K562 (cell line): ENCODE measurements at regions not wholly inside any gene's neighbourhood (a gene's known extent, or its start where the extent isn't known, plus 50 kb on each side); places are given as distances from the start of the nearest gene placed in this dataset.
"Not testable (repeated sequence)": the region's sequence is repeated elsewhere in the genome, so short reads cannot be mapped to it uniquely, and the experiment has no call there.

Experiments used
- EZH2 ChIP-seq: IDR thresholded peaks from 2 replicates; pipeline ENCODE4 v1.6.1; 2012; ENCODE audit warnings: low read depth, mild to moderate bottlenecking, inconsistent platforms, low read length, borderline replicate concordance
- GABPA ChIP-seq: fragments of 200-800 bp; sonication (Bioruptor generic); conservative IDR thresholded peaks from 2 replicates; pipeline ENCODE4 v1.6.1; 2016; ENCODE audit warnings: low read depth, missing genetic modification characterization, missing compliant biosample characterization
- HNRNPLL ChIP-seq: fragments of 200-400 bp; formaldehyde crosslinking; IDR thresholded peaks from 2 replicates; pipeline ENCODE4 v1.6.1; 2017; ENCODE audit warnings: low read length, low read depth, mild to moderate bottlenecking; ENCODE audit not compliant: poor library complexity, severe bottlenecking
- KLF10 ChIP-seq: fragments of 250-450 bp; sonication (Bioruptor Pico); IDR thresholded peaks from 2 replicates; pipeline ENCODE4 v1.6.1; 2021; ENCODE audit warnings: matching md5 sums
- PCBP1 ChIP-seq: fragments of 200-400 bp; formaldehyde crosslinking; IDR thresholded peaks from 2 replicates; pipeline ENCODE4 v1.6.1; 2018; ENCODE audit warnings: mild to moderate bottlenecking, low read depth, low read length; ENCODE audit not compliant: poor library complexity, severe bottlenecking
- POLR2AphosphoS2 ChIP-seq: IDR thresholded peaks from 2 replicates; pipeline ENCODE4 v1.6.1; 2012; ENCODE audit warnings: low read length, improper control_type of control experiment
- SIN3B ChIP-seq: fragments of 450-650 bp; IDR thresholded peaks from 2 replicates; pipeline ENCODE4 v1.6.1; 2017; ENCODE audit warnings: low read depth, mild to moderate bottlenecking, moderate library complexity
- ZNF174 ChIP-seq: fragments of 250-450 bp; sonication (Bioruptor Pico); IDR thresholded peaks from 2 replicates; pipeline ENCODE4 v1.4.0; 2020; ENCODE audit warnings: mild to moderate bottlenecking
- ZNF217 ChIP-seq: sonication (generic); formaldehyde crosslinking; IDR thresholded peaks from 2 replicates; pipeline ENCODE4 v1.8.0; 2022; ENCODE audit warnings: mild to moderate bottlenecking, missing genetic modification reagents
- TF ChIP-seq, protein P1 (sequence below): sonication (generic); formaldehyde crosslinking; IDR thresholded peaks from 2 replicates; pipeline ENCODE4 v1.8.0; 2023; ENCODE audit warnings: mild to moderate bottlenecking, missing genetic modification reagents
- TF ChIP-seq, protein P2 (sequence below): fragments of 450-650 bp; formaldehyde crosslinking; IDR thresholded peaks from 2 replicates; pipeline ENCODE4 v1.4.0; 2022; ENCODE audit warnings: missing genetic modification characterization
- TF ChIP-seq, protein P3 (sequence below), 3 experiments: IDR thresholded peaks in 2 of 3; conservative IDR thresholded peaks in 1 of 3; 2 replicates each; pipeline ENCODE4 v1.5.1; 2011 to 2012; ENCODE audit warnings: low read length in 3 of 3, mild to moderate bottlenecking in 3 of 3, control low read depth in 2 of 3, improper control_type of control experiment in 1 of 3, inconsistent platforms in 1 of 3, low read depth in 1 of 3, mixed read lengths in 1 of 3, moderate library complexity in 1 of 3; ENCODE audit not compliant: insufficient read depth in 2 of 3
- TF ChIP-seq, protein P4 (sequence below): fragments of 250-450 bp; sonication (Bioruptor Pico); IDR thresholded peaks from 2 replicates; pipeline ENCODE4 v1.4.0; 2020; ENCODE audit warnings: mild to moderate bottlenecking

DNA sequence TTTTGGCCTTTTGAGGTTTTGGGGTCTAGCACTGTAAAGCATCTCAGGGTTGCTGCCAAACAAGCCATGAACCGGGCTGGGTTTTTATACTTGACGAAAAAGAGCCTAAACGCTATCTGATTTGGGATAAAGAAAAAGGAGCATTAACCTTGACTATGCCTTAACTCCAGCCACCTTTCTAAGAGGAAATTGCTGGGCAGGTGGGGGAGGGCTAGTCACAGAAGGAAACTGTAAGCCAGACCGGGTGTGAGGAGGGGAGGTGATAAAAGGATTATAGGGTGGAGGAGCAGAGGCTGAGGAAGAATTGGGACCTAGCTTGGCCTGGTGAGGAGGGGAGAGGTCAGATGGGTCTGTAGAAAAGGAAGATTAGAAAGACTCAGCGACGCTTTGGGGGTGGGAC, 335.2 kb upstream of the HTR1E start:
- TF ChIP-seq HNRNPLL; ZNF174; GABPA (tag); EZH2; POLR2AphosphoS2; PCBP1; SIN3B; ZNF217; KLF10 (CRISPR knock-in tag): not testable (repeated sequence)
- TF ChIP-seq, protein P1, sequence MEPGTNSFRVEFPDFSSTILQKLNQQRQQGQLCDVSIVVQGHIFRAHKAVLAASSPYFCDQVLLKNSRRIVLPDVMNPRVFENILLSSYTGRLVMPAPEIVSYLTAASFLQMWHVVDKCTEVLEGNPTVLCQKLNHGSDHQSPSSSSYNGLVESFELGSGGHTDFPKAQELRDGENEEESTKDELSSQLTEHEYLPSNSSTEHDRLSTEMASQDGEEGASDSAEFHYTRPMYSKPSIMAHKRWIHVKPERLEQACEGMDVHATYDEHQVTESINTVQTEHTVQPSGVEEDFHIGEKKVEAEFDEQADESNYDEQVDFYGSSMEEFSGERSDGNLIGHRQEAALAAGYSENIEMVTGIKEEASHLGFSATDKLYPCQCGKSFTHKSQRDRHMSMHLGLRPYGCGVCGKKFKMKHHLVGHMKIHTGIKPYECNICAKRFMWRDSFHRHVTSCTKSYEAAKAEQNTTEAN (CRISPR knock-in tag): not testable (repeated sequence)
- TF ChIP-seq, protein P2, sequence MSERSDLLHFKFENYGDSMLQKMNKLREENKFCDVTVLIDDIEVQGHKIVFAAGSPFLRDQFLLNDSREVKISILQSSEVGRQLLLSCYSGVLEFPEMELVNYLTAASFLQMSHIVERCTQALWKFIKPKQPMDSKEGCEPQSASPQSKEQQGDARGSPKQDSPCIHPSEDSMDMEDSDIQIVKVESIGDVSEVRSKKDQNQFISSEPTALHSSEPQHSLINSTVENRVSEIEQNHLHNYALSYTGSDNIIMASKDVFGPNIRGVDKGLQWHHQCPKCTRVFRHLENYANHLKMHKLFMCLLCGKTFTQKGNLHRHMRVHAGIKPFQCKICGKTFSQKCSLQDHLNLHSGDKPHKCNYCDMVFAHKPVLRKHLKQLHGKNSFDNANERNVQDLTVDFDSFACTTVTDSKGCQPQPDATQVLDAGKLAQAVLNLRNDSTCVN: not testable (repeated sequence)
- TF ChIP-seq, protein P3, sequence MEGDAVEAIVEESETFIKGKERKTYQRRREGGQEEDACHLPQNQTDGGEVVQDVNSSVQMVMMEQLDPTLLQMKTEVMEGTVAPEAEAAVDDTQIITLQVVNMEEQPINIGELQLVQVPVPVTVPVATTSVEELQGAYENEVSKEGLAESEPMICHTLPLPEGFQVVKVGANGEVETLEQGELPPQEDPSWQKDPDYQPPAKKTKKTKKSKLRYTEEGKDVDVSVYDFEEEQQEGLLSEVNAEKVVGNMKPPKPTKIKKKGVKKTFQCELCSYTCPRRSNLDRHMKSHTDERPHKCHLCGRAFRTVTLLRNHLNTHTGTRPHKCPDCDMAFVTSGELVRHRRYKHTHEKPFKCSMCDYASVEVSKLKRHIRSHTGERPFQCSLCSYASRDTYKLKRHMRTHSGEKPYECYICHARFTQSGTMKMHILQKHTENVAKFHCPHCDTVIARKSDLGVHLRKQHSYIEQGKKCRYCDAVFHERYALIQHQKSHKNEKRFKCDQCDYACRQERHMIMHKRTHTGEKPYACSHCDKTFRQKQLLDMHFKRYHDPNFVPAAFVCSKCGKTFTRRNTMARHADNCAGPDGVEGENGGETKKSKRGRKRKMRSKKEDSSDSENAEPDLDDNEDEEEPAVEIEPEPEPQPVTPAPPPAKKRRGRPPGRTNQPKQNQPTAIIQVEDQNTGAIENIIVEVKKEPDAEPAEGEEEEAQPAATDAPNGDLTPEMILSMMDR (IDR thresholded peaks at IDR 0.05 in 2 of 3, conservative IDR thresholded peaks at IDR 0.05 in 1 of 3; ENCODE audit: insufficient read depth in 2 of 3, low read depth in 1 of 3, low read length in 3 of 3): not testable (repeated sequence)
- TF ChIP-seq, protein P4, sequence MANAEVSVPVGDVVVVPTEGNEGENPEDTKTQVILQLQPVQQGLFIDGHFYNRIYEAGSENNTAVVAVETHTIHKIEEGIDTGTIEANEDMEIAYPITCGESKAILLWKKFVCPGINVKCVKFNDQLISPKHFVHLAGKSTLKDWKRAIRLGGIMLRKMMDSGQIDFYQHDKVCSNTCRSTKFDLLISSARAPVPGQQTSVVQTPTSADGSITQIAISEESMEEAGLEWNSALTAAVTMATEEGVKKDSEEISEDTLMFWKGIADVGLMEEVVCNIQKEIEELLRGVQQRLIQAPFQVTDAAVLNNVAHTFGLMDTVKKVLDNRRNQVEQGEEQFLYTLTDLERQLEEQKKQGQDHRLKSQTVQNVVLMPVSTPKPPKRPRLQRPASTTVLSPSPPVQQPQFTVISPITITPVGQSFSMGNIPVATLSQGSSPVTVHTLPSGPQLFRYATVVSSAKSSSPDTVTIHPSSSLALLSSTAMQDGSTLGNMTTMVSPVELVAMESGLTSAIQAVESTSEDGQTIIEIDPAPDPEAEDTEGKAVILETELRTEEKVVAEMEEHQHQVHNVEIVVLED: not testable (repeated sequence)
